GM12878 (cell line): ENCODE measurements at regions not wholly inside any gene's neighbourhood (a gene's known extent, or its start where the extent isn't known, plus 50 kb on each side); places are given as distances from the start of the nearest gene placed in this dataset.

Source experiments
- ATAC-seq: fragments of 200-7000 bp; cut with Tn5 transposase; 3 replicates; pipeline ENCODE4 v1.9.1; 2020; ENCODE audit warnings: mild to moderate bottlenecking, moderate library complexity
- BruUV-seq: library from RNA; stranded (reverse); fragments of 400-500 nt; replicated peaks from 2 replicates; lab custom pipeline; 2021; lab: Mats Ljungman, UMichigan
- CTCF ChIA-PET: fragments of 300-600 bp; sonication (Branson Sonifier 250); formaldehyde crosslinking; extraction: SDS; loops from one replicate; lab custom pipeline; 2021; ENCODE audit warnings: inconsistent platforms; lab: Yijun Ruan, JAX
- POLR2A ChIA-PET: fragments of 350-600 bp; formaldehyde crosslinking; extraction: SDS; loops from one replicate; lab custom pipeline; 2021; ENCODE audit warnings: inconsistent platforms; lab: Charles Lee
- RAD21 ChIA-PET: fragments of 300-600 bp; sonication (Branson Sonifier 250); formaldehyde crosslinking; loops from one replicate; lab custom pipeline; 2023; ENCODE audit warnings: antibody characterized with exemption; ENCODE audit not compliant: unreplicated experiment; lab: Charles Lee
- SMC1A ChIA-PET: fragments of 300-600 bp; sonication (Branson Sonifier 250); formaldehyde crosslinking; loops from one replicate; lab custom pipeline; 2023; ENCODE audit not compliant: unreplicated experiment, uncharacterized antibody; lab: Charles Lee
- DNase-seq: peaks from one replicate; pipeline ENCODE4 v3.0.0-alpha.2; 2011; ENCODE audit warnings: low read depth, low spot score
- FAIRE-seq: peaks from 3 replicates; lab custom pipeline; 2011; peaks lifted over from hg19 to GRCh38; lab: Jason Lieb, UNC
- H2AFZ ChIP-seq: 2 replicates; pipeline ENCODE4 v1.6.0; 2011; ENCODE audit warnings: low read depth, low read length, control low read depth; ENCODE audit not compliant: control insufficient read depth
- H3K27ac ChIP-seq: 2 replicates; pipeline ENCODE4 v1.5.1; 2011; ENCODE audit warnings: control low read depth; ENCODE audit not compliant: control insufficient read depth, insufficient read depth
- H3K27me3 ChIP-seq, 2 experiments: replicated peaks in 1 of 2; 2 replicates each; pipeline versions ENCODE4 v1.6.0 to v1.6.1; 2011; ENCODE audit warnings: low read length in 1 of 2; ENCODE audit not compliant: control insufficient read depth in 2 of 2, insufficient read depth in 2 of 2
- H3K36me3 ChIP-seq, 2 experiments: 2 replicates each; pipeline ENCODE4 v1.5.1; 2011; ENCODE audit warnings: low read length in 1 of 2; ENCODE audit not compliant: control insufficient read depth in 2 of 2, insufficient read depth in 2 of 2
- H3K4me1 ChIP-seq: 2 replicates; pipeline ENCODE4 v1.6.1; 2011; ENCODE audit warnings: mild to moderate bottlenecking, low read length, moderate library complexity, mixed read lengths; ENCODE audit not compliant: control insufficient read depth, insufficient read depth
- H3K4me2 ChIP-seq: 2 replicates; pipeline ENCODE4 v1.6.0; 2011; ENCODE audit warnings: control low read depth; ENCODE audit not compliant: control insufficient read depth, insufficient read depth
- H3K4me3 ChIP-seq: fragments of 200-600 bp; sonication (generic); 2 replicates; pipeline ENCODE4 v1.5.1; 2016
- H3K79me2 ChIP-seq: 2 replicates; pipeline ENCODE4 v1.6.0; 2011; ENCODE audit warnings: low read length; ENCODE audit not compliant: control insufficient read depth, insufficient read depth
- H3K9ac ChIP-seq: 2 replicates; pipeline ENCODE4 v1.8.0; 2011; ENCODE audit warnings: low read length, control low read depth, mixed read lengths; ENCODE audit not compliant: control insufficient read depth, insufficient read depth
- H3K9me3 ChIP-seq: replicated peaks from 3 replicates; pipeline ENCODE4 v1.5.1; 2011; ENCODE audit warnings: mild to moderate bottlenecking, low read length; ENCODE audit not compliant: control insufficient read depth, insufficient read depth
- H4K20me1 ChIP-seq: 2 replicates; pipeline ENCODE4 v1.6.0; 2011; ENCODE audit not compliant: control insufficient read depth, insufficient read depth
- ATF7 ChIP-seq: fragments of 450-650 bp; IDR thresholded peaks from 2 replicates; pipeline ENCODE4 v1.6.1; 2016; ENCODE audit warnings: low read depth, mild to moderate bottlenecking
- BCL11A ChIP-seq: IDR thresholded peaks from 2 replicates; pipeline ENCODE4 v1.6.1; 2011; ENCODE audit warnings: low read depth, low read length
- BRCA1 ChIP-seq: IDR thresholded peaks from 2 replicates; pipeline ENCODE4 v1.6.1; 2011; ENCODE audit warnings: low read depth, low read length, improper control_type of control experiment
- CBX5 ChIP-seq: sonication (generic); IDR thresholded peaks from 2 replicates; pipeline ENCODE4 v1.6.1; 2016; ENCODE audit warnings: low read depth, moderate library complexity, mild to moderate bottlenecking, inconsistent platforms
- CREM ChIP-seq: IDR thresholded peaks from 2 replicates; pipeline ENCODE4 v1.6.1; 2014; ENCODE audit warnings: antibody characterized with exemption, low read depth
- EGR1 ChIP-seq, 2 experiments: IDR thresholded peaks; 1 replicate in 1 of 2; 2 replicates in 1 of 2; pipeline ENCODE4 v1.6.1; 2011 to 2012; ENCODE audit warnings: low read depth in 2 of 2, low read length in 2 of 2, borderline replicate concordance in 1 of 2, mild to moderate bottlenecking in 1 of 2, moderate library complexity in 1 of 2
- ELK1 ChIP-seq: IDR thresholded peaks from 2 replicates; pipeline ENCODE4 v1.6.1; 2012; ENCODE audit warnings: low read depth, low read length, improper control_type of control experiment
- EP300 ChIP-seq, 2 experiments: fragments of 150-350 bp in 1 of 2; IDR thresholded peaks; 2 replicates each; pipeline ENCODE4 v1.6.1; 2011 to 2012; ENCODE audit warnings: low read depth in 2 of 2, low read length in 2 of 2, borderline replicate concordance in 1 of 2, improper control_type of control experiment in 1 of 2, inconsistent platforms in 1 of 2; ENCODE audit not compliant: control insufficient read depth in 1 of 2
- ESRRA ChIP-seq: IDR thresholded peaks from 2 replicates; pipeline ENCODE4 v1.6.1; 2012; ENCODE audit warnings: mild to moderate bottlenecking, low read length, improper control_type of control experiment
- HCFC1 ChIP-seq: fragments of 150-350 bp; IDR thresholded peaks from 2 replicates; pipeline ENCODE4 v1.6.1; 2014; ENCODE audit warnings: low read length
- HSF1 ChIP-seq: fragments of 150-350 bp; IDR thresholded peaks from 2 replicates; pipeline ENCODE4 v1.6.1; 2014; ENCODE audit warnings: mild to moderate bottlenecking, low read depth, low read length
- RFX5 ChIP-seq: IDR thresholded peaks from 2 replicates; pipeline ENCODE4 v1.6.1; 2011; ENCODE audit warnings: low read depth, low read length, improper control_type of control experiment
- SMAD5 ChIP-seq: IDR thresholded peaks from 2 replicates; pipeline ENCODE4 v1.6.1; 2016; ENCODE audit warnings: antibody characterized with exemption, low read depth
- ZNF207 ChIP-seq: fragments of 450-650 bp; IDR thresholded peaks from 2 replicates; pipeline ENCODE4 v1.6.1; 2014; ENCODE audit warnings: antibody characterized with exemption, mild to moderate bottlenecking, borderline replicate concordance
- ZNF217 ChIP-seq: fragments of 450-650 bp; IDR thresholded peaks from 2 replicates; pipeline ENCODE4 v1.6.1; 2017; ENCODE audit warnings: antibody characterized with exemption, mild to moderate bottlenecking
- ZSCAN29 ChIP-seq: fragments of 450-650 bp; IDR thresholded peaks from 2 replicates; pipeline ENCODE4 v1.6.1; 2017; ENCODE audit warnings: mild to moderate bottlenecking, moderate library complexity
- WGBS: methylation state at CpG from one replicate; pipeline ENCODE4 v1.1.6; 2016; ENCODE audit warnings: low lambda C conversion rate; ENCODE audit not compliant: insufficient replicate concordance, insufficient coverage; ENCODE audit errors: missing lambda C conversion rate; 5-methylcytosine and 5-hydroxymethylcytosine counted together
- in situ Hi-C: fragments of 300-500 bp; cut with MboI; formaldehyde crosslinking; loops from 9 replicates; pipeline ENCODE4 v1.14.3; 2018; ENCODE audit warnings: mixed read lengths
- intact Hi-C: fragments of 100-400 bp; cut with micrococcal nuclease; formaldehyde crosslinking; loops from one replicate; pipeline ENCODE4 v1.14.2; 2022; ENCODE audit not compliant: unreplicated experiment
- TF ChIP-seq, protein P1 (sequence below): IDR thresholded peaks from 2 replicates; pipeline ENCODE4 v1.6.1; 2012; ENCODE audit warnings: low read length, inconsistent platforms

DNA sequence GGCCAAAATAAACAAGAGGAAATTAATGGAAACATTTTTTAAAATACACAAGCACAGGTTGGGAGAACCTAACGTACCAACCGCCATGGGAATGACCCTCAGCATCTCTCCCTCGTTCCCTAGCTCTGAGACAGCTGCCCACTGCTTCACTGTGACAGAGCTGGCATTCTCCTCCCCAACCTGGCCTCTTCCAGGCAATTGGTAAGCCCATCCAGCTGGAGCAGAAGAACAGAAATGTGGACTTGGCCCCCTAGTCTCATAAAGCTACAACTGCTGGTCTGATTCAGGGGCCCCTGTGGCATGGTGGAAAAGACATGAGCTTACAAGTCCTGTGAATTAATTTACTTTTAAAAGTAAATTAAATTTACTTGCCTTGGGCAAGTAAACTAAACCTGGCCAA is 245.1 kb downstream of the PTTG2 start:
- WGBS: 44% methylated on average over 3 of the region's 3 CpGs
- DNase-seq (no peak), ATAC-seq (no peak), FAIRE-seq (no peak)
- no peak for TF ChIP-seq RFX5
- no peak for TF ChIP-seq ZNF207
- TF ChIP-seq BCL11A: no peak
- no peak for TF ChIP-seq ATF7
- TF ChIP-seq ZSCAN29: no peak
- no peak for TF ChIP-seq HCFC1
- no peak for TF ChIP-seq SMAD5
- no peak for TF ChIP-seq CREM
- TF ChIP-seq ELK1: no peak
- Histone ChIP-seq H3K36me3 (no peaks in the 10 kb centered on the region), H3K4me2 (no peak overlapping the region), H3K9ac (no peak overlapping the region), H3K27me3 (no peaks in the 10 kb centered on the region), H3K79me2 (no peaks in the 10 kb centered on the region), H3K4me1 (no peaks in the 10 kb centered on the region), H3K27ac (no peak overlapping the region), H2AFZ (no peak overlapping the region), H4K20me1 (no peaks in the 10 kb centered on the region), H3K9me3 (no peaks in the 10 kb centered on the region), H3K4me3 (no peak overlapping the region)
- ChIA-PET SMC1A (no interaction called here), POLR2A (no interaction called here), CTCF (interaction anchor here (1.3 to 6.3 kb wide), 3 partner anchors 27 to 470 kb away, joined by 3 to 25 read pairs (median 4); no protein-coding TSS in a partner anchor), RAD21 (interaction anchor here (1.1 to 1.5 kb wide), 2 partner anchors 13 to 29 kb away, joined by 3 to 4 read pairs; no protein-coding TSS in a partner anchor)
- in situ Hi-C loops (no loop called here), intact Hi-C loops (no loop called here)
- no TSS peak for BruUV-seq

GRCh38 chr4:38207110-38207457 is 246.9 kb downstream of the PTTG2 start:
- WGBS: 100% methylated on average over 2 of the region's 2 CpGs
- CTCF ChIA-PET: no interaction called here
- no peak for DNase-seq
- H3K4me1 ChIP-seq: no peaks in the 10 kb centered on the region
- RAD21 ChIA-PET: no interaction called here
- no peak overlapping the region for H3K27ac ChIP-seq
- no peak overlapping the region for H2AFZ ChIP-seq
- H3K36me3 ChIP-seq: no peaks in the 10 kb centered on the region
- FAIRE-seq: no peak
- in situ Hi-C loops (no loop called here), intact Hi-C loops (no loop called here)
- POLR2A ChIA-PET: no interaction called here
- SMC1A ChIA-PET: no interaction called here
- no peak overlapping the region for H3K4me2 ChIP-seq
- no peak overlapping the region for H3K9ac ChIP-seq
- ATAC-seq: no peak
- no peaks in the 10 kb centered on the region for H3K27me3 ChIP-seq
- no peak overlapping the region for H3K4me3 ChIP-seq
- H3K79me2 ChIP-seq: no peaks in the 10 kb centered on the region
- H4K20me1 ChIP-seq: no peaks in the 10 kb centered on the region
- no peaks in the 10 kb centered on the region for H3K9me3 ChIP-seq
- no TSS peak for BruUV-seq
- no peak for TF ChIP-seq ZNF217
- TF ChIP-seq, protein P1, sequence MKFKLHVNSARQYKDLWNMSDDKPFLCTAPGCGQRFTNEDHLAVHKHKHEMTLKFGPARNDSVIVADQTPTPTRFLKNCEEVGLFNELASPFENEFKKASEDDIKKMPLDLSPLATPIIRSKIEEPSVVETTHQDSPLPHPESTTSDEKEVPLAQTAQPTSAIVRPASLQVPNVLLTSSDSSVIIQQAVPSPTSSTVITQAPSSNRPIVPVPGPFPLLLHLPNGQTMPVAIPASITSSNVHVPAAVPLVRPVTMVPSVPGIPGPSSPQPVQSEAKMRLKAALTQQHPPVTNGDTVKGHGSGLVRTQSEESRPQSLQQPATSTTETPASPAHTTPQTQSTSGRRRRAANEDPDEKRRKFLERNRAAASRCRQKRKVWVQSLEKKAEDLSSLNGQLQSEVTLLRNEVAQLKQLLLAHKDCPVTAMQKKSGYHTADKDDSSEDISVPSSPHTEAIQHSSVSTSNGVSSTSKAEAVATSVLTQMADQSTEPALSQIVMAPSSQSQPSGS: no peak
- TF ChIP-seq HSF1: no peak
- TF ChIP-seq EGR1 (IDR thresholded peaks at IDR 0.05; ENCODE audit: borderline replicate concordance in 1 of 2, low read depth in 2 of 2, low read length in 2 of 2): no peak
- no peak for TF ChIP-seq ESRRA
- no peak for TF ChIP-seq EP300 (IDR thresholded peaks at IDR 0.05; ENCODE audit: borderline replicate concordance in 1 of 2, control insufficient read depth in 1 of 2, low read depth in 2 of 2, low read length in 2 of 2)
- no peak for TF ChIP-seq BRCA1
- TF ChIP-seq CBX5: no peak
